ENCODE measurements at regions not wholly inside any gene's neighbourhood (a gene's known extent, or its start where the extent isn't known, plus 50 kb on each side); places are given as distances from the start of the nearest gene placed in this dataset.
"Not testable (repeated sequence)": the region's sequence is repeated elsewhere in the genome, so short reads cannot be mapped to it uniquely, and the experiment has no call there.

- no peaks in the 10 kb centered on the region for H3K79me2 ChIP-seq (ENCODE audit: insufficient read depth, low read length)
These were observed 103.5 kb downstream of the NPIPB11 start for GRCh38 chr16:29302976-29303375.

GRCh38 chr16:29302433-29302832 is 104.1 kb downstream of the NPIPB11 start:
- not testable (repeated sequence) for H3K9me3 ChIP-seq (ENCODE audit: insufficient read depth, low read length); H4K20me1 ChIP-seq (ENCODE audit: low read depth, low read length); H3K9me2 ChIP-seq (replicated peaks; ENCODE audit: insufficient read depth, low read length); H3K36me3 ChIP-seq (ENCODE audit: low read length); H2AFZ ChIP-seq (ENCODE audit: low read depth, low read length, severe bottlenecking); H3K4me2 ChIP-seq (ENCODE audit: low read depth, low read length, poor library complexity, severe bottlenecking); H3K27me3 ChIP-seq (ENCODE audit: low read length); H3F3A ChIP-seq (ENCODE audit: insufficient read depth); H3K4me3 ChIP-seq (ENCODE audit: insufficient read depth, low read length, poor library complexity, severe bottlenecking); H3K27ac ChIP-seq (ENCODE audit: low read depth, low read length); H3K79me2 ChIP-seq (ENCODE audit: insufficient read depth, low read length); H3K9ac ChIP-seq (ENCODE audit: low read length)

More at GRCh38 chr16:29302976-29303375, 103.5 kb downstream of the NPIPB11 start:
- H3K4me3 ChIP-seq (ENCODE audit: insufficient read depth, low read length, poor library complexity, severe bottlenecking), result no peak overlapping the region
- no peak overlapping the region for H3K4me2 ChIP-seq (ENCODE audit: low read depth, low read length, poor library complexity, severe bottlenecking)
- no peak for TF ChIP-seq EZH2phosphoT487 (conservative IDR thresholded peaks at IDR 0.05; ENCODE audit: low read length)
- no peak for TF ChIP-seq CTCF (IDR thresholded peaks at IDR 0.05; ENCODE audit: insufficient read depth, low read length, poor library complexity, severe bottlenecking)
- no peaks in the 10 kb centered on the region for H4K20me1 ChIP-seq (ENCODE audit: low read depth, low read length)
- H3K9me2 ChIP-seq (replicated peaks; ENCODE audit: insufficient read depth, low read length), result no peaks in the 10 kb centered on the region
- H2AFZ ChIP-seq (ENCODE audit: low read depth, low read length, severe bottlenecking), result no peak overlapping the region
- no peaks in the 10 kb centered on the region; the same call in 1 of the 2 replicates for H3F3A ChIP-seq (ENCODE audit: insufficient read depth)
- no peaks in the 10 kb centered on the region for H3K27me3 ChIP-seq (ENCODE audit: low read length)
- H3K36me3 ChIP-seq (ENCODE audit: low read length), result no peaks in the 10 kb centered on the region
- no peak overlapping the region for H3K9ac ChIP-seq (ENCODE audit: low read length)
- no peaks in the 10 kb centered on the region for H3K9me3 ChIP-seq (ENCODE audit: insufficient read depth, low read length)
- no peak overlapping the region for H3K27ac ChIP-seq (ENCODE audit: low read depth, low read length)

GRCh38 chr16:29301662-29302285 is 104.7 kb downstream of the NPIPB11 start:
- H4K20me1 ChIP-seq (ENCODE audit: low read depth, low read length); H3K27ac ChIP-seq (ENCODE audit: low read depth, low read length); H3K79me2 ChIP-seq (ENCODE audit: insufficient read depth, low read length): not testable (repeated sequence)

GRCh38 chr16:29300541-29301535 is 105.7 kb downstream of the NPIPB11 start:
- not testable (repeated sequence) for H3K27me3 ChIP-seq (ENCODE audit: low read length); H3K4me3 ChIP-seq (ENCODE audit: insufficient read depth, low read length, poor library complexity, severe bottlenecking); H3K4me2 ChIP-seq (ENCODE audit: low read depth, low read length, poor library complexity, severe bottlenecking); H3K9me2 ChIP-seq (replicated peaks; ENCODE audit: insufficient read depth, low read length); H3K9me3 ChIP-seq (ENCODE audit: insufficient read depth, low read length); H3K9ac ChIP-seq (ENCODE audit: low read length); H4K20me1 ChIP-seq (ENCODE audit: low read depth, low read length); H3K27ac ChIP-seq (ENCODE audit: low read depth, low read length); H3K79me2 ChIP-seq (ENCODE audit: insufficient read depth, low read length); H3K36me3 ChIP-seq (ENCODE audit: low read length); H3F3A ChIP-seq (ENCODE audit: insufficient read depth); H2AFZ ChIP-seq (ENCODE audit: low read depth, low read length, severe bottlenecking)

More at GRCh38 chr16:29301662-29302285, 104.7 kb downstream of the NPIPB11 start:
- H3K9ac ChIP-seq (ENCODE audit: low read length); H3K9me2 ChIP-seq (replicated peaks; ENCODE audit: insufficient read depth, low read length); H2AFZ ChIP-seq (ENCODE audit: low read depth, low read length, severe bottlenecking); H3K9me3 ChIP-seq (ENCODE audit: insufficient read depth, low read length); H3K36me3 ChIP-seq (ENCODE audit: low read length); H3K4me2 ChIP-seq (ENCODE audit: low read depth, low read length, poor library complexity, severe bottlenecking); H3K4me3 ChIP-seq (ENCODE audit: insufficient read depth, low read length, poor library complexity, severe bottlenecking); H3K27me3 ChIP-seq (ENCODE audit: low read length); H3F3A ChIP-seq (ENCODE audit: insufficient read depth): not testable (repeated sequence)

GRCh38 chr16:29300030-29300491 is 106.5 kb downstream of the NPIPB11 start:
- not testable (repeated sequence) for H3K9ac ChIP-seq (ENCODE audit: low read length); H3K9me2 ChIP-seq (replicated peaks; ENCODE audit: insufficient read depth, low read length); H3K27me3 ChIP-seq (ENCODE audit: low read length); H3K79me2 ChIP-seq (ENCODE audit: insufficient read depth, low read length); H3K9me3 ChIP-seq (ENCODE audit: insufficient read depth, low read length); H2AFZ ChIP-seq (ENCODE audit: low read depth, low read length, severe bottlenecking); H4K20me1 ChIP-seq (ENCODE audit: low read depth, low read length); H3K4me3 ChIP-seq (ENCODE audit: insufficient read depth, low read length, poor library complexity, severe bottlenecking); H3K4me2 ChIP-seq (ENCODE audit: low read depth, low read length, poor library complexity, severe bottlenecking); H3K36me3 ChIP-seq (ENCODE audit: low read length); H3F3A ChIP-seq (ENCODE audit: insufficient read depth); H3K27ac ChIP-seq (ENCODE audit: low read depth, low read length)

- H3K79me2 ChIP-seq (ENCODE audit: insufficient read depth, low read length); H2AFZ ChIP-seq (ENCODE audit: low read depth, low read length, severe bottlenecking); H3K9me2 ChIP-seq (replicated peaks; ENCODE audit: insufficient read depth, low read length); H3K9me3 ChIP-seq (ENCODE audit: insufficient read depth, low read length); H3K36me3 ChIP-seq (ENCODE audit: low read length); H3K27me3 ChIP-seq (ENCODE audit: low read length); H3K9ac ChIP-seq (ENCODE audit: low read length); H3K4me3 ChIP-seq (ENCODE audit: insufficient read depth, low read length, poor library complexity, severe bottlenecking); H3K27ac ChIP-seq (ENCODE audit: low read depth, low read length); H3K4me2 ChIP-seq (ENCODE audit: low read depth, low read length, poor library complexity, severe bottlenecking); H4K20me1 ChIP-seq (ENCODE audit: low read depth, low read length); H3F3A ChIP-seq (ENCODE audit: insufficient read depth): not testable (repeated sequence)
These were observed 107.5 kb downstream of the NPIPB11 start for GRCh38 chr16:29298997-29299396.

- H3K9ac ChIP-seq (ENCODE audit: low read length); H3K9me2 ChIP-seq (replicated peaks; ENCODE audit: insufficient read depth, low read length); H4K20me1 ChIP-seq (ENCODE audit: low read depth, low read length); H3K9me3 ChIP-seq (ENCODE audit: insufficient read depth, low read length); H3F3A ChIP-seq (ENCODE audit: insufficient read depth); H3K4me2 ChIP-seq (ENCODE audit: low read depth, low read length, poor library complexity, severe bottlenecking); H3K27ac ChIP-seq (ENCODE audit: low read depth, low read length); H3K79me2 ChIP-seq (ENCODE audit: insufficient read depth, low read length); H3K27me3 ChIP-seq (ENCODE audit: low read length); H2AFZ ChIP-seq (ENCODE audit: low read depth, low read length, severe bottlenecking); H3K36me3 ChIP-seq (ENCODE audit: low read length); H3K4me3 ChIP-seq (ENCODE audit: insufficient read depth, low read length, poor library complexity, severe bottlenecking): not testable (repeated sequence)
These were observed 108.2 kb downstream of the NPIPB11 start for GRCh38 chr16:29298307-29298706.
